PC-9 (cell line): ENCODE measurements at regions not wholly inside any gene's neighbourhood (a gene's known extent, or its start where the extent isn't known, plus 50 kb on each side); places are given as distances from the start of the nearest gene placed in this dataset.

Source experiments
- EZH2 ChIP-seq: fragments of 200-600 bp; sonication (generic); IDR thresholded peaks from 2 replicates; pipeline ENCODE4 v1.8.0; 2017; ENCODE audit warnings: antibody characterized with exemption, low read depth
- TF ChIP-seq, protein P1 (sequence below): fragments of 200-600 bp; sonication (generic); conservative IDR thresholded peaks from 2 replicates; pipeline ENCODE4 v1.6.1; 2017; ENCODE audit warnings: mixed run types, antibody characterized with exemption, mild to moderate bottlenecking, moderate library complexity

DNA sequence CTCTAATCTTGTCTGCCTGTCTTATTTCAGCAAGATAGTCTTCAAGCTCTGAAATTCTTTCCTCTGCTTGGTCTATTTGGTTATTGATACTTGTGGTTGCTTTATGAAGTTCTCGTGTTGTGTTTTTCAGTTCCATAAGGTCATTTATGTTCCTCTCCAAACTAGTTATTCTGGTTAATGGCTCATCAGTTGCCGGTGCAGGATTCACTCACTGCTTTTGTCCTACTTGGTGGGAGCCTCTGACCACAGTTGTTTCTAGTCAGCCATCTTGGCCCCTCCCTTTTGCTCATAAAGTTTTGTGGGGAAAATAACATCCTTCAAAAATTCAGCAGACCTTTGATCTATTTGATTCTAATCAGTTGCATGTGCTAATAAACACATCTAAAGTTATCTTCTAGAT is 158.6 kb upstream of the PARD3B start:
- TF ChIP-seq, protein P1, sequence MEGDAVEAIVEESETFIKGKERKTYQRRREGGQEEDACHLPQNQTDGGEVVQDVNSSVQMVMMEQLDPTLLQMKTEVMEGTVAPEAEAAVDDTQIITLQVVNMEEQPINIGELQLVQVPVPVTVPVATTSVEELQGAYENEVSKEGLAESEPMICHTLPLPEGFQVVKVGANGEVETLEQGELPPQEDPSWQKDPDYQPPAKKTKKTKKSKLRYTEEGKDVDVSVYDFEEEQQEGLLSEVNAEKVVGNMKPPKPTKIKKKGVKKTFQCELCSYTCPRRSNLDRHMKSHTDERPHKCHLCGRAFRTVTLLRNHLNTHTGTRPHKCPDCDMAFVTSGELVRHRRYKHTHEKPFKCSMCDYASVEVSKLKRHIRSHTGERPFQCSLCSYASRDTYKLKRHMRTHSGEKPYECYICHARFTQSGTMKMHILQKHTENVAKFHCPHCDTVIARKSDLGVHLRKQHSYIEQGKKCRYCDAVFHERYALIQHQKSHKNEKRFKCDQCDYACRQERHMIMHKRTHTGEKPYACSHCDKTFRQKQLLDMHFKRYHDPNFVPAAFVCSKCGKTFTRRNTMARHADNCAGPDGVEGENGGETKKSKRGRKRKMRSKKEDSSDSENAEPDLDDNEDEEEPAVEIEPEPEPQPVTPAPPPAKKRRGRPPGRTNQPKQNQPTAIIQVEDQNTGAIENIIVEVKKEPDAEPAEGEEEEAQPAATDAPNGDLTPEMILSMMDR, result no peak
- no peak for TF ChIP-seq EZH2
